WTC11 (cell line): ENCODE measurements at regions not wholly inside any gene's neighbourhood (a gene's known extent, or its start where the extent isn't known, plus 50 kb on each side); places are given as distances from the start of the nearest gene placed in this dataset.
A peak's percentile ranks its signal among the peaks of the same experiment; 100 is the strongest.

ENCODE experiments used
- ATAC-seq: fragments of 200-7000 bp; cut with Tn5 transposase; 2 replicates; pipeline ENCODE4 v1.10.0; 2021; ENCODE audit warnings: mild to moderate bottlenecking, moderate library complexity
- CTCF ChIA-PET: fragments of 300-600 bp; sonication (Branson Sonifier 250); formaldehyde crosslinking; loops from one replicate; lab custom pipeline; 2021; ENCODE audit warnings: antibody characterized with exemption; lab: Charles Lee
- POLR2A ChIA-PET: fragments of 350-600 bp; sonication (Branson Sonifier 250); formaldehyde crosslinking; loops from one replicate; lab custom pipeline; 2021; ENCODE audit warnings: antibody characterized with exemption; lab: Charles Lee
- DNase-seq: peaks from one replicate; pipeline ENCODE4 v3.0.0; 2021; ENCODE audit warnings: low spot score
- H3K27ac Mint-ChIP-seq: 2 replicates; pipeline ENCODE4 v1.8.0; 2021; ENCODE audit warnings: mixed read lengths
- H3K27me3 Mint-ChIP-seq: 2 replicates; pipeline ENCODE4 v1.8.0; 2021; ENCODE audit warnings: low read depth, mild to moderate bottlenecking, moderate library complexity, mixed read lengths
- H3K36me3 Mint-ChIP-seq: 2 replicates; pipeline ENCODE4 v1.8.0; 2021; ENCODE audit warnings: mixed read lengths
- H3K4me1 Mint-ChIP-seq: 2 replicates; pipeline ENCODE4 v1.8.0; 2022; ENCODE audit warnings: mixed read lengths
- H3K4me3 Mint-ChIP-seq: 2 replicates; pipeline ENCODE4 v1.8.0; 2021; ENCODE audit warnings: mild to moderate bottlenecking, moderate library complexity, mixed read lengths
- H3K9me3 Mint-ChIP-seq: 2 replicates; pipeline ENCODE4 v1.8.0; 2021; ENCODE audit warnings: mixed read lengths
- AFF4 ChIP-seq: sonication (generic); formaldehyde crosslinking; IDR thresholded peaks from 2 replicates; pipeline ENCODE4 v1.8.1; 2023; ENCODE audit warnings: mild to moderate bottlenecking, missing genetic modification reagents, borderline replicate concordance
- AR ChIP-seq: fragments of 250-450 bp; sonication (Bioruptor Pico); IDR thresholded peaks from 2 replicates; pipeline ENCODE4 v1.9.0; 2021; ENCODE audit warnings: mild to moderate bottlenecking
- ATF2 ChIP-seq: sonication (generic); formaldehyde crosslinking; IDR thresholded peaks from 2 replicates; pipeline ENCODE4 v1.8.1; 2022; ENCODE audit warnings: low read depth, missing genetic modification reagents, borderline replicate concordance
- CDX4 ChIP-seq: fragments of 250-450 bp; sonication (Bioruptor Pico); IDR thresholded peaks from 2 replicates; pipeline ENCODE4 v1.9.0; 2021; ENCODE audit warnings: moderate library complexity, mild to moderate bottlenecking, inconsistent platforms, borderline replicate concordance
- CREM ChIP-seq: sonication (generic); formaldehyde crosslinking; IDR thresholded peaks from 2 replicates; pipeline ENCODE4 v1.8.1; 2022; ENCODE audit warnings: mild to moderate bottlenecking, missing genetic modification reagents, moderate library complexity
- FOXJ3 ChIP-seq: sonication (generic); formaldehyde crosslinking; IDR thresholded peaks from 2 replicates; pipeline ENCODE4 v1.9.0; 2021; ENCODE audit warnings: missing genetic modification reagents, mild to moderate bottlenecking, borderline replicate concordance
- IRF1 ChIP-seq: sonication (generic); formaldehyde crosslinking; IDR thresholded peaks from 2 replicates; pipeline ENCODE4 v1.8.0; 2023; ENCODE audit warnings: missing genetic modification reagents
- IRF2 ChIP-seq: sonication (generic); formaldehyde crosslinking; IDR thresholded peaks from 2 replicates; pipeline ENCODE4 v1.8.0; 2022; ENCODE audit warnings: low read depth, missing genetic modification reagents, borderline replicate concordance
- JUN ChIP-seq: sonication (generic); formaldehyde crosslinking; IDR thresholded peaks from 2 replicates; pipeline ENCODE4 v1.8.0; 2023; ENCODE audit warnings: mild to moderate bottlenecking, missing genetic modification reagents
- KAT7 ChIP-seq: sonication (generic); formaldehyde crosslinking; IDR thresholded peaks from 2 replicates; pipeline ENCODE4 v1.8.1; 2023; ENCODE audit warnings: missing genetic modification reagents, mild to moderate bottlenecking, borderline replicate concordance
- SMAD4 ChIP-seq: sonication (generic); formaldehyde crosslinking; IDR thresholded peaks from 2 replicates; pipeline ENCODE4 v1.8.0; 2022; ENCODE audit warnings: mild to moderate bottlenecking, missing genetic modification reagents
- SOX15 ChIP-seq: fragments of 250-450 bp; sonication (Bioruptor Pico); IDR thresholded peaks from 2 replicates; pipeline ENCODE4 v1.9.0; 2021; ENCODE audit warnings: mild to moderate bottlenecking
- TEAD4 ChIP-seq: sonication (generic); formaldehyde crosslinking; IDR thresholded peaks from 2 replicates; pipeline ENCODE4 v1.8.0; 2022; ENCODE audit warnings: mild to moderate bottlenecking, missing genetic modification reagents
- USF2 ChIP-seq: sonication (generic); formaldehyde crosslinking; IDR thresholded peaks from 2 replicates; pipeline ENCODE4 v1.8.1; 2023; ENCODE audit warnings: mild to moderate bottlenecking, missing genetic modification reagents, moderate library complexity
- ZBTB21 ChIP-seq: sonication (generic); formaldehyde crosslinking; IDR thresholded peaks from 2 replicates; pipeline ENCODE4 v1.8.1; 2023; ENCODE audit warnings: mild to moderate bottlenecking, missing genetic modification reagents, borderline replicate concordance
- ZMAT4 ChIP-seq: fragments of 250-450 bp; sonication (Bioruptor Pico); IDR thresholded peaks from 2 replicates; pipeline ENCODE4 v1.9.0; 2021; ENCODE audit warnings: mild to moderate bottlenecking
- ZNF121 ChIP-seq: sonication (generic); formaldehyde crosslinking; IDR thresholded peaks from 2 replicates; pipeline ENCODE4 v1.8.0; 2023; ENCODE audit warnings: missing genetic modification reagents
- ZNF396 ChIP-seq: fragments of 250-450 bp; sonication (Bioruptor Pico); IDR thresholded peaks from 2 replicates; pipeline ENCODE4 v1.8.0; 2021; ENCODE audit warnings: mild to moderate bottlenecking, moderate library complexity, borderline replicate concordance
- ZNF512 ChIP-seq: sonication (generic); formaldehyde crosslinking; IDR thresholded peaks from 2 replicates; pipeline ENCODE4 v1.8.1; 2022; ENCODE audit warnings: missing genetic modification reagents, borderline replicate concordance

GRCh38 chr18:77815666-77816338 is 566.2 kb downstream of the GALR1 start:
- Mint-ChIP-seq H3K4me3 (no peak overlapping the region), H3K9me3 (peaks cover 51% of the 10 kb centered on the region), H3K27me3 (peaks cover 2% of the 10 kb centered on the region), H3K27ac (no peak overlapping the region), H3K36me3 (peaks cover 18% of the 10 kb centered on the region), H3K4me1 (no peaks in the 10 kb centered on the region)
- DNase-seq = no peak
- ChIA-PET CTCF (no interaction called here), POLR2A (no interaction called here)
- no peak for ATAC-seq
- TF ChIP-seq KAT7 (CRISPR knock-in tag) = no peak
- TF ChIP-seq ZNF512 (CRISPR knock-in tag) = no peak
- no peak for TF ChIP-seq USF2 (CRISPR knock-in tag)
- no peak for TF ChIP-seq JUN (CRISPR knock-in tag)
- TF ChIP-seq ZNF396 (CRISPR knock-in tag) = no peak
- TF ChIP-seq FOXJ3 (CRISPR knock-in tag) = no peak
- TF ChIP-seq IRF2 (CRISPR knock-in tag) = no peak
- no peak for TF ChIP-seq ZBTB21 (CRISPR knock-in tag)
- TF ChIP-seq ZMAT4 (CRISPR knock-in tag) = no peak
- TF ChIP-seq ZNF121 (CRISPR knock-in tag) = no peak
- no peak for TF ChIP-seq TEAD4 (CRISPR knock-in tag)
- no peak for TF ChIP-seq SMAD4 (CRISPR knock-in tag)
- no peak for TF ChIP-seq IRF1 (CRISPR knock-in tag)
- no peak for TF ChIP-seq ATF2
- no peak for TF ChIP-seq CREM (CRISPR knock-in tag)
- TF ChIP-seq CDX4 = no peak
- no peak for TF ChIP-seq AR

- peaks cover 47% of the 10 kb centered on the region for H3K9me3 Mint-ChIP-seq
- ATAC-seq (no peak), DNase-seq (no peak)
- peak; percentile 31; the same call in 1 of the 2 replicates for TF ChIP-seq ZNF512 (CRISPR knock-in tag)
- TF ChIP-seq AFF4 (CRISPR knock-in tag) = no peak
- TF ChIP-seq SOX15 = no peak
- H3K36me3 Mint-ChIP-seq = peaks cover 25% of the 10 kb centered on the region
- POLR2A ChIA-PET = no interaction called here
- CTCF ChIA-PET = no interaction called here
- no peak overlapping the region for H3K27ac Mint-ChIP-seq
- no peak overlapping the region for H3K4me3 Mint-ChIP-seq
- H3K27me3 Mint-ChIP-seq = peaks cover 8% of the 10 kb centered on the region
- no peaks in the 10 kb centered on the region for H3K4me1 Mint-ChIP-seq
Measured at GRCh38 chr18:77818328-77818727, 568.7 kb downstream of the GALR1 start.
